ENCODE measurements at regions not wholly inside any gene's neighbourhood (a gene's known extent, or its start where the extent isn't known, plus 50 kb on each side); places are given as distances from the start of the nearest gene placed in this dataset.

- TF ChIP-seq, protein P1, sequence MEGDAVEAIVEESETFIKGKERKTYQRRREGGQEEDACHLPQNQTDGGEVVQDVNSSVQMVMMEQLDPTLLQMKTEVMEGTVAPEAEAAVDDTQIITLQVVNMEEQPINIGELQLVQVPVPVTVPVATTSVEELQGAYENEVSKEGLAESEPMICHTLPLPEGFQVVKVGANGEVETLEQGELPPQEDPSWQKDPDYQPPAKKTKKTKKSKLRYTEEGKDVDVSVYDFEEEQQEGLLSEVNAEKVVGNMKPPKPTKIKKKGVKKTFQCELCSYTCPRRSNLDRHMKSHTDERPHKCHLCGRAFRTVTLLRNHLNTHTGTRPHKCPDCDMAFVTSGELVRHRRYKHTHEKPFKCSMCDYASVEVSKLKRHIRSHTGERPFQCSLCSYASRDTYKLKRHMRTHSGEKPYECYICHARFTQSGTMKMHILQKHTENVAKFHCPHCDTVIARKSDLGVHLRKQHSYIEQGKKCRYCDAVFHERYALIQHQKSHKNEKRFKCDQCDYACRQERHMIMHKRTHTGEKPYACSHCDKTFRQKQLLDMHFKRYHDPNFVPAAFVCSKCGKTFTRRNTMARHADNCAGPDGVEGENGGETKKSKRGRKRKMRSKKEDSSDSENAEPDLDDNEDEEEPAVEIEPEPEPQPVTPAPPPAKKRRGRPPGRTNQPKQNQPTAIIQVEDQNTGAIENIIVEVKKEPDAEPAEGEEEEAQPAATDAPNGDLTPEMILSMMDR (optimal IDR thresholded peaks at IDR 0.05 in 1 of 3, IDR thresholded peaks at IDR 0.05 in 1 of 3, conservative IDR thresholded peaks at IDR 0.05 in 1 of 3; ENCODE audit: extremely low read depth in 1 of 3, insufficient read depth in 2 of 3, low read length in 3 of 3) = no peak
- no peak for TF ChIP-seq EZH2 (IDR thresholded peaks at IDR 0.05; ENCODE audit: low read length)
Observed at GRCh38 chr2:18062892-18063291, 184.4 kb downstream of the KCNS3 start.

Data from keratinocyte (primary cell).